Ishikawa (cell line): ENCODE measurements at regions not wholly inside any gene's neighbourhood (a gene's known extent, or its start where the extent isn't known, plus 50 kb on each side); places are given as distances from the start of the nearest gene placed in this dataset.

ENCODE experiments used
- CEBPB ChIP-seq: IDR thresholded peaks from 2 replicates; pipeline ENCODE4 v1.6.1; 2012
- CREB1 ChIP-seq: IDR thresholded peaks from 2 replicates; pipeline ENCODE4 v1.6.1; 2012; ENCODE audit warnings: low read depth
- EGR1 ChIP-seq: IDR thresholded peaks from 2 replicates; pipeline ENCODE4 v1.6.1; 2012
- EP300 ChIP-seq: IDR thresholded peaks from 2 replicates; pipeline ENCODE4 v1.6.1; 2012; ENCODE audit warnings: borderline replicate concordance
- FOXM1 ChIP-seq: IDR thresholded peaks from 2 replicates; pipeline ENCODE4 v1.6.1; 2012; ENCODE audit warnings: low read depth, borderline replicate concordance
- NFIC ChIP-seq: IDR thresholded peaks from 2 replicates; pipeline ENCODE4 v1.6.1; 2012
- RAD21 ChIP-seq: IDR thresholded peaks from 2 replicates; pipeline ENCODE4 v1.6.1; 2012; ENCODE audit warnings: low read depth
- REST ChIP-seq: IDR thresholded peaks from 2 replicates; pipeline ENCODE4 v1.6.1; 2012; ENCODE audit warnings: low read depth, mild to moderate bottlenecking
- TAF1 ChIP-seq: IDR thresholded peaks from 2 replicates; pipeline ENCODE4 v1.6.1; 2012; ENCODE audit warnings: low read depth, mild to moderate bottlenecking
- TCF12 ChIP-seq: IDR thresholded peaks from 2 replicates; pipeline ENCODE4 v1.6.1; 2012; ENCODE audit warnings: low read depth
- TEAD4 ChIP-seq: IDR thresholded peaks from 2 replicates; pipeline ENCODE4 v1.6.1; 2012
- YY1 ChIP-seq: IDR thresholded peaks from 2 replicates; pipeline ENCODE4 v1.6.1; 2012; ENCODE audit warnings: low read depth
- ZBTB7A ChIP-seq: IDR thresholded peaks from 2 replicates; pipeline ENCODE4 v1.6.1; 2012; ENCODE audit warnings: low read depth
- TF ChIP-seq, protein P1 (sequence below): IDR thresholded peaks from 2 replicates; pipeline ENCODE4 v1.6.1; 2012
- TF ChIP-seq, protein P2 (sequence below): IDR thresholded peaks from 2 replicates; pipeline ENCODE4 v1.6.1; 2012

DNA sequence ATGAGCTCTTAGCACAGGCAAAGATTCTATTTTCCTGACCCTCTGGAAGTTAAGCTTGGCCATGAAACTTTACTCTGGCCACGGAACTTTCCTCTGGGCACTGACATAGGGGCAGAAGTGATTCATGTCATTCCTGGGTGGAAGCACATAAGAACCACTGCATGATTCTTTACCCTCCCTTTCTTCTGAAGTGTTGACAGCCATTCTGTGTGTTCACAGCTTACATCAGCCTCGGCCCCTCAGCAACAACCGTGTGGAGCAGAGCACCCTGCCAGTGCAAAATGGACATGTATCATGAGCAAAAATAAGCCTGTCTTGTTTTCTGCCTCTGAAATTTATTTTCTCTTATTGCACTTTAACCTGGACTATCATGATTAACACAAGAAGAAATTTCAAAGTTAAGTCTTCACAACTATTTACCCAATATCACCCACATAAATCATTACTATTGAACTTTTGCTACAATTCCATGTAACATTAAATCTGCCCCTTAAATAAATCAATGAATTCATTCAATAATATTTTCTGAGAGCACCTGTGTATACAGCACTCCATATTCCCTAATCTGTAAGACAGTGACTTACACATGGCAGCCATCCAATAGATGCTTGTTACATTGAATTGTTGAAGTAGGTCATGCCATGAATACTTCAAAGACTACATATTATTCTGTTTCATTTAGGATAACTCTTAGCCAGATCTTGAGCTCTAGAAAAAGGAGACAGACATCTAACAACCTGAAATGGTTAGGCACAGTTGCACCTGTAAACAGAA lies 531.9 kb downstream of the IRS1 start:
- TF ChIP-seq ZBTB7A (no peak), CREB1 (no peak), YY1 (no peak), FOXM1 (no peak), RAD21 (no peak), EGR1 (no peak), TEAD4 (no peak), REST (no peak)
- TF ChIP-seq, protein P1, sequence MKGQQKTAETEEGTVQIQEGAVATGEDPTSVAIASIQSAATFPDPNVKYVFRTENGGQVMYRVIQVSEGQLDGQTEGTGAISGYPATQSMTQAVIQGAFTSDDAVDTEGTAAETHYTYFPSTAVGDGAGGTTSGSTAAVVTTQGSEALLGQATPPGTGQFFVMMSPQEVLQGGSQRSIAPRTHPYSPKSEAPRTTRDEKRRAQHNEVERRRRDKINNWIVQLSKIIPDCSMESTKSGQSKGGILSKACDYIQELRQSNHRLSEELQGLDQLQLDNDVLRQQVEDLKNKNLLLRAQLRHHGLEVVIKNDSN, result no peak

DNA sequence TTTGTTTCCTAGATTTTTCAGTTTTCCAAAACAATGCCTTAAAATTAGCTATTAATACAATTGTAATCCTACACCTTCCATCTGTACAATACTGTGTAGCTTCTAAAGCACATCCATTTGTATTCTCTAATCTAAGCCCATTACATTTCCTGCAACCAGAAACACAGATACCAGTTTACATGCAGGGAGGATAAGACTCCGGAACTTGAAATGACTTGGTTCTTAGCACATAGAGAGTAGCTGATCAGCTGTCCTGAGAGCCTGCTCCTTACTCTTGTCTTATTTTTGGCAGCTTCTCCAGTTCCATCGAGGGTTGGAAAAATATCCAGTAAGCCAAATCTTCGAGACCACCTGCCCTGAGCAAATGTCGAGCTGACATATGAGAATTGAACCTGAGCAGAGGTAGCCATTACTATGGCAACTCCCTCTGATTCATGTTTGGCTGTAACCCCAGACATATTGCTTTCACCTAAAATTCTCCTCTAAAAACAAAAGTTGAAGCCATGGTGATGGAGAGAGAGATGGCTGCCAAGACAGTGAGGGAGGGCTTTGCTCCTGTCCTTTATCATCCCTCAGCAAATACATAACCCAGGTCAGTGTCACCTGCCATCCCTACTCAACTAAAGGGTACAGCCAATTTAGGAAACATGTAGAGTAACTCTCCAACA lies 542.8 kb downstream of the IRS1 start:
- TF ChIP-seq TEAD4, result no peak
- TF ChIP-seq RAD21, result no peak
- no peak for TF ChIP-seq ZBTB7A
- TF ChIP-seq CEBPB, result no peak
- TF ChIP-seq FOXM1, result no peak
- TF ChIP-seq TAF1, result no peak
- TF ChIP-seq CREB1, result no peak
- no peak for TF ChIP-seq NFIC
- TF ChIP-seq REST, result no peak
- no peak for TF ChIP-seq YY1
- no peak for TF ChIP-seq TCF12
- TF ChIP-seq, protein P2, sequence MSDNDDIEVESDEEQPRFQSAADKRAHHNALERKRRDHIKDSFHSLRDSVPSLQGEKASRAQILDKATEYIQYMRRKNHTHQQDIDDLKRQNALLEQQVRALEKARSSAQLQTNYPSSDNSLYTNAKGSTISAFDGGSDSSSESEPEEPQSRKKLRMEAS, result no peak
- no peak for TF ChIP-seq EGR1
- TF ChIP-seq, protein P1, result no peak
- no peak for TF ChIP-seq EP300

- TF ChIP-seq TAF1 (no peak), TCF12 (no peak), NFIC (no peak), TEAD4 (no peak), CREB1 (no peak)
These were observed 543.4 kb downstream of the IRS1 start for GRCh38 chr2:226256237-226256636.

GRCh38 chr2:226251661-226252060 lies 548.0 kb downstream of the IRS1 start:
- TF ChIP-seq RAD21 (no peak), ZBTB7A (no peak), FOXM1 (no peak), REST (no peak), TEAD4 (no peak)
- TF ChIP-seq, protein P1, result no peak
- TF ChIP-seq, protein P2, result no peak
